ENCODE measurements at regions not wholly inside any gene's neighbourhood (a gene's known extent, or its start where the extent isn't known, plus 50 kb on each side); places are given as distances from the start of the nearest gene placed in this dataset.
A peak's percentile ranks its signal among the peaks of the same experiment; 100 is the strongest.

DNA sequence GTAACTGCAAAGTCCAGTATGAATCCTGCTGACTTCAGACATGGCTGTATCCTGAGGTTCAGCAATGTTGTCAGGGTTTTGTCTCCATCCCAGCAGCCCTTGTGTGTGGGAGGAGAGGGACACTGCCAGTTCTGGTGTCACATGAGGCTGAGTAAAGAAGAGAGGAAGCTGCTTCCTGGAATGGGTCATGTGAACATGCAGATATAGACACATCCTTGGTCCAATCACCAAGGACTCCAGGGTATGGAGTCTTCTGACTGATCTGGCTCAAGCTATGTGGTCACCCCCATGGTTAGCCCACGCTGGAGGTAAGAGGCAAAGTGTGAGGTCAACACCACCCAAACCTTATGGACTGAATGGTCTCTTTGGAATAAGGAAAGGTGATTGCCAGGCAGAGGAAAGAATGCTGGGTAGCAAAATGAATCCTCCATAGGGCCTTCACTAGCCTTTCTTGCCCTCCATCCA, 134.4 kb upstream of the SLC1A4 start:
- DNase-seq (ENCODE audit: low read depth, low spot score): no peak

DNA sequence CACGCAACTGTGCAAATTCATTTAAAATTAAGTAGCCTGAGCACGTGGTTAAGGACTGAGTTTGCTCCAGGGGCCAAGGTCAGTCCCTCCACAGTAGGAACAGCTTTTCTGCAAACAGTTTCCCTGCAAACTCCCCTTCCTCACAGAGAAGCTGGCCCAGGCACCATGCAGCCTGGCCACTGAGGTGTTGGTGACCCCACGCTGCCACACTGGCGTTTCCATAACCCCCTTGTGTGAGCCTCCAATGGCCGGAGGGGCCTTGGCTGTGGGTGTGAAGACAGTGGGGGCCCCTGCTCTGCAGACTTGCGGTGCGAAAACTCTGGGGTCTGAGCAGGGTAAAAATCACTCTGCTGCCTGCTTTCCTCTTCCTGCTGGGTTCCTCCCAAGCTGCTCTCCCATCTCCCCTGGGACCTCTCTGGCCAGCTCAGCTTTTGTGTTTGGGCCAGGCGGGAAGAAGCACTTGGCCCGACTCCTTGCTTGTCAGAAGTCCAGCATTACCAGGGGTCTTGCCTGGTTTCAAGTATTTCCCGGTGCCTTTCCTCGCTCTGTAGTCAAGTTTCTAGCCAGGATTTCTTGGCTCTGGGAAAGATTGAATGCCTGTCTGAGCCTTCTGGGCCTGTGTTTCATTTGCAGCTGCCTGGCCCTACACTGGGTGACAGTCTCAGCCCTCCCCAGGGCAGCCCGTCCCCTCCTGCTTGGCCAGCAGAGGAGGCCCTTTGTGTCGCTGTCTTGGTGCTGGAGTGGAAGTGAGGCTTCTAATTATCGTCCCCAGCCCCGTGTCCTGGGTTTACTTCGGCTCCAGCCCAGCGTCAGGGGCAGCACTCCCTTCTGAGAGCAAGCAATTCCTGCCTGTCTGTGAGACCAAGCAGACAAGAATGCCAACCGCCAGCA, 131.4 kb upstream of the SLC1A4 start:
- DNase-seq (ENCODE audit: low read depth, low spot score): no peak

DNA sequence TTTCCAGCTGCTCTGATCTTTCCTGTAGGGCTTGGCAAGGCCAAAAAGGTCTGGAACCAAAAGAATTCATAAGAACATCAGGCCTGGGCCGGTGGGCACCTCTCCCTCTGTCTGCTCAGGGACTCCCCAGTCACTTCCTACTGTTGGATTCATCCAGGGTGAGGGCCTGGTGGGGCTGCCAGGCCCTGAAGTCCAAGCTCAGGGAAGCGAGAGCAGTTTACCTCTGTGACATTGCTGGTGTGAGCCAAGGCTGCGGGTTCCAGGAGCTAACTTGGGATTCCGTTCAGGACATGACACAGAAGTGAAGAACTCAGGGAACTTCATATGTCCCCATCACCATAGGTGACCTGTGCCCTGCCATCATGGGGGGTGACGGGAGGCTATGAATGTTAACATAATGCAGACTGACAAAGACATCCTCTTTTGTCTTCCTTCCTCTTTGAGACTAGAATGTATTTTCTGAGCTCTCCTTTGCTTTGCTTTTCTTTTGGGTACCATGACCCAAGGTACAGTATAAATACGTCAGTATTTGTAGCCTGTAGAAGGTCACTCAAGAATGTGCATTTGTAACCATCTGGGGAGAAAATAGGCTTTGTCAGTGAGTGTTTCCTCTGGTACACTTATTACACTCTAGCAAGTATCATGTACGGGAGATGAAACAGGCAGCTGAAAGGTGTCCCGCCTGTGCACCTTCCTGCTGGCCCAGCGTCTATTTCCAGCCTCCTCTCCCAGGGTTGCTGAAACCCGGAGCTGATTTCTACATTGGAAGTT, 130.5 kb upstream of the SLC1A4 start:
- no peak for DNase-seq (ENCODE audit: low read depth, low spot score)

DNA sequence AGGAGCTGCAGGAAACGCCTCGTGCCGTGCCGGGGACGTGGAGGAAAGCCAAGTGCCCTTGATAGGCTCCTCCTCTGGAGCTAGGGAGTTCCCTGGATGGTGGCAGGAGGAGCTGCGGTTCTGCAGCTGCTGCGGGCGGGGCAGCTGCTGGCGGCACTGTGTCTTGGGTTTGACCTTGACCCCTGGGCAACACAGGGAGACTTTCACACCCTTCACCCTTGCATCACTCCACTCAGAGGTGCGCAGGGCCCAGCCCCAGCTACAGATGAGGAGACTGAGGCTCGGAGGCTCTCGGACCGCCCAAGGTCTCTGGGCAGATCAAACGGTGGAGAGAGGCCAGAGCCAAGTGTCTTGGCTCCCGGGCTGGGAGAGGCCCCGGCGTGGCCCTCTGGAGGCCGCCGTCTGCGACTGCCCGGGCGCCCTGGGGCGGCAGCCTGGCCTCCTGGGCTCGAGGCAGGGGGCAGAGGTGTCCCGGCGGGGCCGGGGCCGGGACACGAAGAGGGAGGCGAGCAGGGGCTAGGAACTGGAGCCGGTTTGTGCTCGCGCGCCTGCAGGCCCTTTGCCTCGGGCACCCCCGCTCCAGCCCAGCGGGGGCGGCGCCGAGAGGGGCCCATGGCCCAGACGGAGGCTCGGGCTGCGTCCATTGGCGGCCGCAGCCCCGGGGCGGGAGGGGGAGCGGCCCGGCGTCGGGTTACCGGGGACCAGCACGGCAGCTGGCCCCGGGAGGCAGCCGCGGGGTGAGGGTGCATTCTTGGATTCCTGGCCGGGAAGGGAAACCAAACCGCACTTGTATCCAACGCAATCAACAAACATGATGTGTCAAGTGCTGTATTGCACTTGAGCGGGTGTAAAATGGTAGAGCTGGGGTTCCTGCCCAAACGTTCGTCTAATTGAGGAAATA, 129.6 kb upstream of the SLC1A4 start:
- no peak for DNase-seq (ENCODE audit: low read depth, low spot score)

DNA sequence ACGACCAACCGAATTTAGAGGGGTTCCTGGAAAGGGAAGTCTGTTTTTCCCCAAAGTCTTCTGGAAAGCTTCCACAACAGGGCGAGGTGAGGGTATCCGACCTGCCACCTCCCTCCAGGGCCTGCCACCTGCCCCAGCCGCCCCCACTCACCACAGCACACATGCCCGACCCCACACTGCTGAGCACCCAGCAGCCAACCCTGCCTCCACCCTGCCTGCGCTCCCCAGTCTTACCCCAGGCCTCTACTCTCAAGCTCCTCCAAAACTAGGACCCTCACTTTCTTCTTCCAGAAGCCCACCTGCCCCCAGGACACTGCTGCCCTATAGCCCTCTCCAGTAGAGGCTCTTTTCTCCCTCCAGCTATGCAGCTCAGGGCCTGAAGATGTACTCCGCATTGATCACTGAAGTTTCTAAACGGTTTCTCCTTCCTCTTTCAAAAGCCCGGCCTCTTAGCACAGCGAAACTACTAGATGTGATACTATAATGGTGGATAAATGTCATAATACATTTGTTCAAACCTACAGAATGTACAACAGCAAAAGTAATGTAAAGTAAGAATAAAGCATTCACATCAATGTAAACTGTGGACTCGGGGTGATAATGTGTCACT, 128.8 kb upstream of the SLC1A4 start:
- no peak for DNase-seq (ENCODE audit: low read depth, low spot score)

DNA sequence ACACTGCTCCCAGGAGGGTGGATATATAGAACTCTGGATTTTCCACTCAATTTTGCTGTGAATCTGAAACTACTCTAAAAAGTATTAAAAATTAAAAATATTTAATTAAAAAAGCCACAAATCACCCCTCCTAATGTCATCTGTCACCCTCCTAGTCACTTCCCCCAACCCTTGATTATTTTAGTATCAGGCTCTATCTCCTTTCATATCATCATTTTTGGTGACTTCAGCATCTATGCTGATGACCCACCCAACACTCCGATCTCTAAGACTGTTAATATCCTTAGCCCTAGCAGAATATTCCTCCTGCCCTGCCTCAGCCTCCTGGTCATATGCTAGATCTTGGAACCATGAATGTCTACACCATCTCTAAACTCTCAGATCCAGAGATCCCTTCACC, 128.3 kb upstream of the SLC1A4 start:
- DNase-seq (ENCODE audit: low read depth, low spot score): no peak

DNA sequence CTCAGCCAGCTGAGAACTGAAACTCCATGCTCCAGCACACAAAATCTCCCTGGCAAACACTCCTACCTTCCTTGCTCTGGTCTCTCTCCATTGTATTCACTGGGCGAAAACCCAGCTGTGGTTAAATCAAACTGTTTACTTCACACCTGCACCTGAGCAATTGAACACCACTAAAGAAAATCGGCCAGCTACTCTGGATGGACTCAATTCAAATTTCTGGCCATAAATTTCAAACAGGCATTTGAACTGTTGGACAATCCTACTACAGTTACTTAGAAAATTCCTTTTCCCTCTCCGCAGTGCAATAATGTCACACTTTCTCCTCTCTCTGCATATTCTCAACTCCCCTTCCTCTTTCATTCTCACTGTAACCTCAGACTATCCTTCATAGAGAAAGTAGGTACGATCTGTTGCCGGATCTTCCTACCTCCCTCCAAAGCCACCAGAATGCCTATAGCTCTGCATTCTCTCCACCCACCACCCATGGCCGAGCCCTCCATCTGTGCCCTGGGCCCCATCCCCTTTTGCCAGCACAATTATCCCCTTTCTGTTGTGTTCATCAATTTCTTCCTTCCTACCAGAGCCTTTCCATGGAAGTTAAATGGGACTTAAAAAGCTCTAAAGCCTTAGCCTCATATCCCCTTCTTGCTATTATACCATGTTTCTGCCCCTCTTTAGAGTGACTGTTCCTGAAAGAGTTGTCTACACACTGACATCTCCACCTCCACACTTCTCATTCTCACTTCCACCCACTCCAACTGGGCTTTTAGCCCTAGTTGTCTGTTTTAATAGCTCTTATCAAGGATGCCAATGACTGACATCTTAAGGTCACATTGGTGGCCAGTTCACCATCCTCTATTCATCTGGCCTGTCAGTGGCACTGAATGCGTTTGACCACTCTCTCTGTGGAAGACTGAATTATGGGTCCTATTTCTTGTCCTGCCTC, 127.5 kb upstream of the SLC1A4 start:
- no peak for DNase-seq (ENCODE audit: low read depth, low spot score)

DNA sequence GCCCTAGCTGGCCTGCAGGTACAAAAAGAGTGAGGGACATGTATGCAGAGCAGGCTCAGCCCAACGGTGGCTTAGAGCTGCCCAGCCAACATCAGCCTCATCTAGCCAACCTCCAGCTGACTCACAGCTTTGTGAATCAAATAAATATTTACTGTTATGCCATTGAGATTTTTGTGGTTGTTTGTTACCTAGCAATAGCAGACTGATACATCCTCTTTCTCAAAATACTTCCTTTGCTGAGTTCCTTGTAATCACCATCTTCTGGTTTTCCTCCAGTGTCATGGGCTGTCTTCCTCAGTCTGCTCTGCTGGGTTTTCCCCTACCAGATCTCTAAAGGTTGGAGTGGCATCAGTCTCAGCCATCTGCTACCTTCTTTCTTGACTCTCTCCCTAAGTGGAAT, 126.6 kb upstream of the SLC1A4 start:
- DNase-seq (ENCODE audit: low read depth, low spot score): no peak

DNA sequence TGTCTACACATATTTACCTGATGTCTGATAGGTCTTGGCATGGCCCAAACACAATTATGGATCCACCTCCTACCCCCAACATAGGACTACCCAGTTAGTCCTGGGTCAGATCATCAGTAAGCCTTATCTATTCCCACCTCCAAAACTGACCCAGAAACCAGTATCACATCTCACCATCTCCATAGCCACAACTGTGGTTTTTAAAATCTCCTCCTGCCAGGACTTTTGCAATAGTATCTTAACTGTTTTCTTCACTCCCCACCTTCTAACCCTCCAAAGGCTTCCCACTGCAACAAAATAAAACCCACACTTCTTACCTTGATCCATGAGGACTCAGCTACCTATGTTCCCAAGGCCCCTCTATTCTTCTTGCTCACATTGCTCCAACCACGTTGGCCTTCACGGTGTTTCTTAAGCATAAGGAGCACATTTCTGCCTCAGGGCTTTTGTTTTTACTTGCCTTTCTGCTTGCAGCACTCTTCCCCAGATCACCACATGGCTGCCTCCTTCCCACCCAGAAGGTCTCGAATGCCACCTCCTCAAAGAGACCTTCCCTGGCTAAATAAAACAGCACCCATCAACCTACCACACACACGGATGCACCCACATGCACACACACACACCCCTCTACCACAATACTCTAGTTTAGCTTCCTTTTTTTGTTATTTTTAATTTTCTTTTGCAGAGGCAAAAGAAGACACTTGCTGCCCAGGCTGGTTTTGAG, 125.9 kb upstream of the SLC1A4 start:
- DNase-seq (ENCODE audit: low read depth, low spot score): no peak

DNA sequence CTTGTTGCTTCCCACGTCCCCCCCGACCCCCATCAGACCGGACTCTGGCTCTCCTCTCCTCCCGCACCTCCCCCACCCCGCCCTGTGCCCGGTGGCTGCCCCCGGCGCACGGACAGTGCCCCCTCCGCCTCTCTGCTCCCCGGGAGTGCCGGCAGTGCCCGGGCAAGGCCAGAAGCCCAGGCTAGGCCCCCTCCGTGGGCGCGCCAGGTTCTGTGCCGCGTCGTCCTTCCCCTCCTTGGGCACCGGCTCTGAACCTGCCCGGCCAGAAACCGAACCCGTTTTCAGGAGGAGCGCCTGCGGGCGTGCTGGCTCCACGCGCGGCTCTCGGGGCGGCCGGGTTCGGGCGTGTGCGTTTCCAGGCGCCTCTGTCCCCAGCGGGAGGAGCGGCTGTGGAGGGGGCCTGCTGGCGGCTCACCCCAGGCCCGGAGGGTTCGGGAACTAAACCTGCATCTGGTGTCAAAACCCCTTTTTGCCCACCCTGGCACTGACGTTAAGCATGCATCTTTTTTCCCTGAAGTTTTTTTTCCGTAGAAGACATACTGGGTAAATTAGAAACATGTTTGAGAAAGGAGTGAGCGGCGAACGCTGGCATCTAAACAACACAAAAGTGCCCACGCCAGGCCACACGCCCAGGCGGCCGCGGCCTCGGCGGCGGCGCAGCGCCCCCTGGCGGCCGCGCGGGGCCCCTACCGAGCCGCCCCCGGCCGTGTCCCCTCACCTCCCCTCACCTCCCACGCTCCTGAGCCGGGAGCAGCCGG, 123.9 kb upstream of the SLC1A4 start:
- DNase-seq (ENCODE audit: low read depth, low spot score): peak; percentile 32

DNA sequence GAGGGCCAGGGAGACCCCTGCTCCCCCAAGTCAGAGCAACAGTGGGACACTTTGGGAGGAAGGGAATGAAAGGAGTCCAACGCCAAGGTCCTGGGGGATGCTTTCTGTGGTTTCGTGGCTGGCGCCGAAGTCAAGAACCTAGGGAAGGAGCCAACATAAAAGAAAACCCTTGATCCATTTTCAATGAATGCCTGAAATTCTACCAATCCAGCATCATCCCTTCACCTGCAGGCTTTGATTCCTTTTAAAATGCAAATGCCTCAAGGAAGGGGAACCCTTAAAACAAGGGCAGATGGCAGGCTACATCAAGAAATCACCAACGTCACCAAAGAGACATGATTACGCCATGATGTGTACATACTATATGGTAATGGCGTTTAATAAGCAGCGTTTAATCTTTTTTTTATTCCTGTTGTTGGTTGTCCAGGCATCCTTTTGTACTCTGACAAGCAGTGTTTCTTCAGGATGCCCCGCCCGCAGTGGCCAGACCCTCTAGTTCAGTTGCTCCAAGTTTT, 123.3 kb upstream of the SLC1A4 start:
- no peak for DNase-seq (ENCODE audit: low read depth, low spot score)

DNA sequence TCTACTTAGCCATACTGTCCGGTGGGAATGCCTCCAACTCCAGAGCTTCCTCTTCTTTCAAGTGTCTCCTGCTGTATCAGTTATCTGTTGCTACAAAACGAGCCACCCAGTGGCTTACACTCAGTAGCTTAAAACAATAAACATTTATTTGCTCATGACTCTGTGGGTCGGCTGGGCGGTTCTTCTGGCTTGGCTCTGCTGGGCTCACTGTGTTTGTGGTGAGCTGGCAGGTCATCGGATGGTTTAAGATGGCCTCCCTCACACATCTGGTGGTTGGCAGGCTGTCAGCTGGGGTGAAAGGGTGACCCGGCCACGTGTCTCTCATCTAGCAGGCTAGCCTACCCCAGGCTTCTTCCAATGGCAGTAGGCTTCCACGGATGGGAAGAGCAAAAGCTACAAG, 122.4 kb upstream of the SLC1A4 start:
- DNase-seq (ENCODE audit: low read depth, low spot score): no peak

DNA sequence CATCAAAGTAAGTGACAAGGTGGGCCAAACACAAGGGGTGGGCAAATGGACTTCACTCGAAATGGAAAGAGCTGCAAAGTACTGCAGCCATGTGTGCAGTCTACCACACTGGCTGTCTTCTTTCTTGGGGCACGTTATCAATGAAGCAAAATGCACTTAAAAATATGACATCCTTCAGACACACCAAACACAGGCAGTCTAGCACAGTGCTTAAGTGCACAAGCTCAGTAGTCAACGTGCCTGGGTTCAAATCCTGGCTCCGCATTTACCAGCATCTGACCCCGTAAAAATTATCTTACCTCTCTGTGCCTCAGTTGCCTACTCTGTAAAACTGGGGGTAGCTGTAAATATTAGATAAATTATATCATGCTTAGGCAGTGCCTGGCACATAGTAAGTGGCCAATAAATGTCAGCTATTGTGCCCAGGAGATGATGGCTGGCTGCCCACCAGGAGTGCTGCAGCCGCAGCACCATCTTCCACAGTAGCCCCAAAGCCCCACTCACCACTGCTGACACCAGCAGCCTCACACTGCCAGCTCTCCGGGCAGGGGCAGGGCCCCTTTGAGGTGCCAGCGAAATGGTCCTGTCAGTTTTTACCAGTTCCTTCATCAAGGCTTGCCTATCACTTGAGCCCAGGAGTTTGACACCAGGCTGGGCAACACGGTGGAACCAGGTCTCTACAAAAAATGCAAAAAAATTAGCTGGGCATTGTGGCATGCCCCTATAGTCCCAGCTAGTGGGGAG, 121.8 kb upstream of the SLC1A4 start:
- DNase-seq (ENCODE audit: low read depth, low spot score): no peak

DNA sequence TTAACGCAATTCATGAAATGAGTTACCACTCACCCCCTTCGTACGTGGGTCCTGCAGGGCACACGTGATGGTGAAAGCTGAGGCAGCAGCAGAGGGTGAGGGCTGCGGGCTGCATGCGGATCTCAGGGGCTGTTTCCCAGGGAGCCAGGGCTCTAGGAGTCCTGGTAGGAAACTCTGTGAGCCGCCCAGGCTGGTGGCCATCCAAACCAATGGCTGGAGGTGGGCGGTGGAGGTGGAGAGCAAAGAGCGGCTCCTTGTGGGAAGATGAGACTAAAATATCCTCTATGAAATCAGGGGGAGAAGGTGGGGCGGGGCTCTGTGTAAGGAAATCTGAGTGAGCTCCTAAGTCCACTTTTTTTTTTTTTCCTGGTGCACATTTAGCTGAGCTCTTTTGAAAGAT, 120.1 kb upstream of the SLC1A4 start:
- DNase-seq (ENCODE audit: low read depth, low spot score): no peak

DNA sequence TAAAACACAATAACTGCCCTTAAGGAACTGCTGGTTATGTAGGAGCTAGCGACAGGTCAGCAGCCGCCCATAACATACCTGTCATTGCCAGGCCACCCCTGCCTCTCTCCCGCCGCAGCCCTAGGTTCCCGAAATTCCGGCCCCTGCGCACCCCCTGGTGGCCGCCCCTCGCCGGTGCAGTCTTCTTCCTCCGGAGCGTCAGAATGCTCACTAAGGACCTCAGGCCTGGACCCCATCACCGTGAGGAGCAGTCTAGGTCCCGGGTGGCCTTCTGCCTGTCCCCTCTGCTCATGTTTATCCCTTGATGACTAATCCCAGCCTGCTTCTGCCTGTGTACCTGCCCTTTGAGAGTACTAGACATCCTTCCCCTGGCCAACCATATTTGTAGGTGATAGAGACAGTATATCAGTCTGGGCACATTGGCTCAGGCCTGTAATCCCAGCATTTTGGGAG, 115.7 kb upstream of the SLC1A4 start:
- DNase-seq (ENCODE audit: low read depth, low spot score): peak; percentile 67

DNA sequence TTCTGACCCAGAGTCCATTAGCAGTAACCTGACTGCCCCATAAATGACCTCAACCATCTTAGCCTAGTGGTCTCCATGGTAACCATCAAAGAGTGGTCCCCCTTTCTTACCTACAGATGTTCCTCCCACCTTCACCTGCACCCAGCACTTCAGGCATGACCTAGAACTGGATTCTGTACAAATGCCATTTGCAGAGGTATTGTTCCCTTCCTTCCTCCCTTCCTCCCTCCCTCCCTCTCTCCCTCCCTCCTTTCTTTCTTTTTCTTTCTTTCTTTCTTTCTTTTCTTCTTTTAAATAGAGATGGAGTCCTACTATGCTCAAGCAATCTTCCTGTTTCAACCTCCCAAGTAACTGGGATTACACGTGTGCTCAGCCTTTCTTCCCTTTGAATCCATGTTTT, 114.6 kb upstream of the SLC1A4 start:
- no peak for DNase-seq (ENCODE audit: low read depth, low spot score)

DNA sequence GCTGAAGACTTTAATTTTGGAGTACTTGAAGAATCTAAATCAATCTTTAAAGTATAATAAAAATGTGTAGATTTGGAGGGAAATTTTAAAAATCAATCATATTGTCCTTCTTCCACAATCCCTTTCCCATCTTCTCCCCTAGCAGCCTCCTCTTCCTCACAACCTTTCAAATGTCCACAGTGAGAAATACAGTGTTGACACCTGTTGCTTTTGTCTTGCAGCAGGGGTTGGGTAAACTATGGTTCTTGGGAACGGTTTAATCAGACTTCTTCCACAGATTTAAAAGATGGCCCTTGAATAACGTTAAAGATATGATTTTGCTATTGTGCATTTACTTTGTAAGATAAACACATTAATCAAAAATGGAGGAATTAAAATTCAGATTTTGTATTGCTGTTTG, 113.8 kb upstream of the SLC1A4 start:
- DNase-seq (ENCODE audit: low read depth, low spot score): no peak

DNA sequence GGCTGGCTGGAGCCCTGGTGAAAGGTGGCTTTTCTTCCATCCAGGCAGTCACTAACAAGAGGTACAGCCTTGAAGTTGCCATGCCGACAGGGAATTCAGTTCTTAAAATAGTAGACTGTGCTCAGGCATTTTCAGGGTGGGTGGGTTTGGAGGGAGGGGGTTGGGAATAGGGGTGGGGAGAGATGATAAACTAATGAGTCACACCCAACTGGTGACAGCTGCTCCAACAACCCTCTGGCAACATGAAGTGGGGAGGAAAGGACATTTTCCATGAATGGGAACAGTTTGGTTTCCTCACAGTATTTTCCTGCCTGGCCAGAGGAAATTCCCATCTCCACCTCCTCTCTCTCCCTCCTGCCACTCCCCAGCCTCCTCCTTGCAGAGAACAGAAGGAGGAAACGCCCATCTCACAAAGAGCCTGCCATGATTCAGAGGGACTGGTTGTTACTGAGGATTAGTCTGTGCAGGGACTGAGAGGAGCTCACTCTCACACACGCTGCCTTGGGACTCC, 113.0 kb upstream of the SLC1A4 start:
- no peak for DNase-seq (ENCODE audit: low read depth, low spot score)
